ENCODE measurements at regions not wholly inside any gene's neighbourhood (a gene's known extent, or its start where the extent isn't known, plus 50 kb on each side); places are given as distances from the start of the nearest gene placed in this dataset.

DNA sequence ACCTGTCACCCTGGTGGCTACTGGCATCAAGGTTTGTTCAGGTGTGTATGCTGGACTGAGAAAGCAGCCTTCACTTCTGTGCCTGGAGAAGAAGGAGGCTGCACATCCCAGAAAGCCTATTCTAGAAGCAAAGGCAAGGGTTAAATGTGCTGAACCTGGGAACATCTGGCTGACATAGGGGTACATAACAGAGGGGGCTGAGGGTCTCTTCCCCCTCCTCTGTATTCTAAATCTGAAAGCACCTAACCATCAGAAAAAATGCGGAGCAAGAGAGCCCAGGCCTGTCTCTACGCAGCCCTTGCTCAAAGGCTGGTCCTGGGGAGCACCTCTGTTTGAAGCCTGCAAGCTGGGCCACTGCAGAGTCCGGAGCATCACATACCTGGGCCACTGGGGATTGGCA lies 53.2 kb upstream of the FSTL4 start:
- no peak overlapping the region for H3K27ac ChIP-seq
- TF ChIP-seq, protein P1, sequence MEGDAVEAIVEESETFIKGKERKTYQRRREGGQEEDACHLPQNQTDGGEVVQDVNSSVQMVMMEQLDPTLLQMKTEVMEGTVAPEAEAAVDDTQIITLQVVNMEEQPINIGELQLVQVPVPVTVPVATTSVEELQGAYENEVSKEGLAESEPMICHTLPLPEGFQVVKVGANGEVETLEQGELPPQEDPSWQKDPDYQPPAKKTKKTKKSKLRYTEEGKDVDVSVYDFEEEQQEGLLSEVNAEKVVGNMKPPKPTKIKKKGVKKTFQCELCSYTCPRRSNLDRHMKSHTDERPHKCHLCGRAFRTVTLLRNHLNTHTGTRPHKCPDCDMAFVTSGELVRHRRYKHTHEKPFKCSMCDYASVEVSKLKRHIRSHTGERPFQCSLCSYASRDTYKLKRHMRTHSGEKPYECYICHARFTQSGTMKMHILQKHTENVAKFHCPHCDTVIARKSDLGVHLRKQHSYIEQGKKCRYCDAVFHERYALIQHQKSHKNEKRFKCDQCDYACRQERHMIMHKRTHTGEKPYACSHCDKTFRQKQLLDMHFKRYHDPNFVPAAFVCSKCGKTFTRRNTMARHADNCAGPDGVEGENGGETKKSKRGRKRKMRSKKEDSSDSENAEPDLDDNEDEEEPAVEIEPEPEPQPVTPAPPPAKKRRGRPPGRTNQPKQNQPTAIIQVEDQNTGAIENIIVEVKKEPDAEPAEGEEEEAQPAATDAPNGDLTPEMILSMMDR (conservative IDR thresholded peaks at IDR 0.05): no peak

DNA sequence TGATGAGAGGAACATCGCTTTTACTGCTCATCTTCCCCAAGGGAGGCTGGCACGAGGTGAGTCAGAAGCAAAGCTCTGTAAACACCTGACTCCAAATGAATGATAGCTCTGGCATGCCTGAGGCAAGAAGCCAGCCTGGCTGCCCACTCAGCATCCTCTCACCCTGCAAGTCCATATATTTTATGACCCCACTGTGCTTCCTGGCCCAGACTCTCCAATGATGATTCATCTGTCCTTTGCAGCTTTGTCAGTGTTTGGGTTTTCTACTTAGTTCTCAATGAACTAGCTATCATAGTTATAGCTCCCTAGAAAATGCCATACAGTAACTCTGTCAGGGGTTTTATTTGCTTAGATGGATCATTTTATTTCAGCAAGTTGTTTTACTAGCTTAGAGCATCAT lies 52.1 kb upstream of the FSTL4 start:
- no peak overlapping the region for H3K27ac ChIP-seq

DNA sequence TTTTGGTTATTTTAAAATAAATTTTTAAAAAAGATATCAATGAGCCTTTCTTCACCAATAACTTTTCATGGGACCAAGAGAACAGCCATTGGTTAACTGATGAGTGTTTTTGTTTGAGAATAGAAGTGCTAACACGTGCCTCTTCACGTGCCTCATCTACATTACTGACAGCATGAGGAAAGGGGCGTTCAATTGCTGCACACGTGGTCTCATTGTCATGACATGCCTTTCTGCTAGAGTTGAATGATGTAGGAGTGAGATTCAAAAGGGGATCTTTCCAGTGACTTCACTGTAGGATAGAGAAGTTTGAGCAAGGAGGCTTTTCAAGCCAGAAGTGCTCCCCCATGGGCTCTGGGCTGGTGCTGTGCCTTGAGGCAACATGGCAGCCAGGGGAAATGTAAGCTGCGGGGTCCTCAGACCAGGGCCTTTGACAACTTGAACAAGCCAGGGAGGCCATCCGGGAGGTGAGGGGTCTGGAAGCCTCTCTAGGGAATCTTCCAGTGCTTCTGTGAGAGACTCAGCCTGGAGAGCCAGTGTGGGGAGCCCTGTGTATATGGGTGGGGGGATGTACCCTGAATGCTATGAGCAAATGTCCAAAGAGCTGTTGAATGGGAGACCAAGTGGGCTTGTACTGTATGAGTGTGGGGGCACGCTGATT lies 51.2 kb upstream of the FSTL4 start:
- TF ChIP-seq, protein P1 (conservative IDR thresholded peaks at IDR 0.05): no peak
- no peak overlapping the region for H3K27ac ChIP-seq

More for the DNA sequence above, 52.1 kb upstream of the FSTL4 start:
- TF ChIP-seq, protein P1 (conservative IDR thresholded peaks at IDR 0.05): no peak

DNA sequence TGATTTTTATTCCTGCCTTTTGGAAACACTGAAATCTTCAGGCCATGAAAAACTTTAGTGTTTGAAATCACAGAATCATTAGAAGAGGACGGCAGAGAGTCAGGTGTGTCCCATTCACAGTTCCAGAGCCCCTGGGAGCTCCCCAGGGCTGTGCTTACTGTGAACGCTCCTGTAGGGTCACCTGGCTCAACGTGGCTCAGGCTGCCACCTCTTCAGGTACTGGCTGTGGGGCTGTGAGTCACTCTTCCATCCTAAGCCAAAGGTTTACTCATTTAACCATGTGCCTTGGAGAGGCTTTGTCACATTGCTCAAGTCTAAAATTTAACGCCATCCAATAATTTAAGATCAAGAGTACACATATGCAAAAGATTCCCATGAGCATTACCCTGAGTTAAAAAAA lies 50.2 kb upstream of the FSTL4 start:
- TF ChIP-seq, protein P1 (conservative IDR thresholded peaks at IDR 0.05): no peak
- H3K27ac ChIP-seq: no peak overlapping the region

Data from VCaP (cell line).